ENCODE measurements at regions not wholly inside any gene's neighbourhood (a gene's known extent, or its start where the extent isn't known, plus 50 kb on each side); places are given as distances from the start of the nearest gene placed in this dataset.

DNA sequence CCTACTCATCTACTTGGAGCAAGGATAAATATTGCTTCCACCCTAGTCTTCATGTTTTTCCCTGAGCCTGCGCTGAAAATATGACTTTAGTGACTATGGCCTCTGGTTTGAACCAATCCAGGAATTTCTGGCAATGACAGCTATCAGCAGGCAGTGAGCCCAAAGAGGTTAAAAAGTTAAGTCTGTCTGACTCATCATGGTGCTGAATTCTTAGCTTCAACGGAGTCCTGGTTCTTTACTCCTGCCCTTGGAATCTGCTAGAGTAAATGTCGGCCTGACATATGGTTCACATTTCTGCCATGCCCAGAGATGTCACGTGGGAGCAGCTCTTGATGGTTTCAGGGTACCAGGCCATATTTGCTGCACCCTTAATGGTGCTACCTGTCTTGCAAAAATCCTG, 351.6 kb upstream of the PLXNA2 start:
- TF ChIP-seq POLR2A (IDR thresholded peaks at IDR 0.05; ENCODE audit: low read depth, low read length) (no peak), POLR2AphosphoS5 (IDR thresholded peaks at IDR 0.05; ENCODE audit: low read depth, low read length) (no peak), TAF1 (IDR thresholded peaks at IDR 0.05; ENCODE audit: borderline replicate concordance, low read depth, low read length) (no peak)

Data from GM12892 (cell line).